ENCODE measurements at regions not wholly inside any gene's neighbourhood (a gene's known extent, or its start where the extent isn't known, plus 50 kb on each side); places are given as distances from the start of the nearest gene placed in this dataset.

DNA sequence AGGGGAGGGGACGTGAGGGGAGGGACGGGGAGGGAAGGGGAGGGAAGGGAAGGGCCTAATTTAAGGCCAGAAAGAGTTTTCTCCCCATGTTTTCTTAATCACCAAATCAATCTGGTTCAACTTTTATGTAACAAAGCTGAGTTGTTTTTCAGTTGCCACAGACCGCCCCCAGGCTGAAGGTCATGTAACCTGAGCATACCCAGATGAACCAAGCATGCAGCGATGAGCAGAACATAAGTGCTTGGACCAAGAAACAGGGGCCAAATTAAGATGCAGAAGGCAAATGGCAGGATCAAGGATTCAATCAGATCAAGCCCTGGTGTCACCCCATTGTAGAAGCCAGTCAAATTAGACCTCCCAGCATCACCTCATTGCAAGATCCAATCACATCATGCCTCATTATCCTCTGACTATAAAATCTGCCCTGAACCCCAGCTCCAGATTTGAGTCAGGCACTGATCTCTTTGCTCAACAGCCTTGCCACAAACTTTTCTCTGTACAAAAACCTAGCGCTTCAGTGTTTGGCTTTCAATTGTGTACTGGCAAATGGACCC is 113.5 kb upstream of the TNPO1 start:
- TF ChIP-seq ZFP37 (tag by site-specific recombination; IDR thresholded peaks at IDR 0.05) (no peak), ZFP69B (tag by site-specific recombination; IDR thresholded peaks at IDR 0.05) (no peak), ZBTB21 (tag by site-specific recombination; IDR thresholded peaks at IDR 0.05) (no peak), ZNF274 (IDR thresholded peaks at IDR 0.05; ENCODE audit: low read length) (no peak), ZNF274 (tag by site-specific recombination; IDR thresholded peaks at IDR 0.05; ENCODE audit: borderline replicate concordance) (no peak)
- TF ChIP-seq, protein P1, sequence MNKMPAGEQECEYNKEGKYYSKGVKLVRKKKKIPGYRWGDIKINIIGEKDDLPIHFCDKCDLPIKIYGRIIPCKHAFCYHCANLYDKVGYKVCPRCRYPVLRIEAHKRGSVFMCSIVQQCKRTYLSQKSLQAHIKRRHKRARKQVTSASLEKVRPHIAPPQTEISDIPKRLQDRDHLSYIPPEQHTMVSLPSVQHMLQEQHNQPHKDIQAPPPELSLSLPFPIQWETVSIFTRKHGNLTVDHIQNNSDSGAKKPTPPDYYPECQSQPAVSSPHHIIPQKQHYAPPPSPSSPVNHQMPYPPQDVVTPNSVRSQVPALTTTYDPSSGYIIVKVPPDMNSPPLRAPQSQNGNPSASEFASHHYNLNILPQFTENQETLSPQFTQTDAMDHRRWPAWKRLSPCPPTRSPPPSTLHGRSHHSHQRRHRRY (tag by site-specific recombination; IDR thresholded peaks at IDR 0.05), result no peak
- TF ChIP-seq, protein P2, sequence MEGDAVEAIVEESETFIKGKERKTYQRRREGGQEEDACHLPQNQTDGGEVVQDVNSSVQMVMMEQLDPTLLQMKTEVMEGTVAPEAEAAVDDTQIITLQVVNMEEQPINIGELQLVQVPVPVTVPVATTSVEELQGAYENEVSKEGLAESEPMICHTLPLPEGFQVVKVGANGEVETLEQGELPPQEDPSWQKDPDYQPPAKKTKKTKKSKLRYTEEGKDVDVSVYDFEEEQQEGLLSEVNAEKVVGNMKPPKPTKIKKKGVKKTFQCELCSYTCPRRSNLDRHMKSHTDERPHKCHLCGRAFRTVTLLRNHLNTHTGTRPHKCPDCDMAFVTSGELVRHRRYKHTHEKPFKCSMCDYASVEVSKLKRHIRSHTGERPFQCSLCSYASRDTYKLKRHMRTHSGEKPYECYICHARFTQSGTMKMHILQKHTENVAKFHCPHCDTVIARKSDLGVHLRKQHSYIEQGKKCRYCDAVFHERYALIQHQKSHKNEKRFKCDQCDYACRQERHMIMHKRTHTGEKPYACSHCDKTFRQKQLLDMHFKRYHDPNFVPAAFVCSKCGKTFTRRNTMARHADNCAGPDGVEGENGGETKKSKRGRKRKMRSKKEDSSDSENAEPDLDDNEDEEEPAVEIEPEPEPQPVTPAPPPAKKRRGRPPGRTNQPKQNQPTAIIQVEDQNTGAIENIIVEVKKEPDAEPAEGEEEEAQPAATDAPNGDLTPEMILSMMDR (tag by site-specific recombination; IDR thresholded peaks at IDR 0.05), result no peak
- TF ChIP-seq, protein P3, sequence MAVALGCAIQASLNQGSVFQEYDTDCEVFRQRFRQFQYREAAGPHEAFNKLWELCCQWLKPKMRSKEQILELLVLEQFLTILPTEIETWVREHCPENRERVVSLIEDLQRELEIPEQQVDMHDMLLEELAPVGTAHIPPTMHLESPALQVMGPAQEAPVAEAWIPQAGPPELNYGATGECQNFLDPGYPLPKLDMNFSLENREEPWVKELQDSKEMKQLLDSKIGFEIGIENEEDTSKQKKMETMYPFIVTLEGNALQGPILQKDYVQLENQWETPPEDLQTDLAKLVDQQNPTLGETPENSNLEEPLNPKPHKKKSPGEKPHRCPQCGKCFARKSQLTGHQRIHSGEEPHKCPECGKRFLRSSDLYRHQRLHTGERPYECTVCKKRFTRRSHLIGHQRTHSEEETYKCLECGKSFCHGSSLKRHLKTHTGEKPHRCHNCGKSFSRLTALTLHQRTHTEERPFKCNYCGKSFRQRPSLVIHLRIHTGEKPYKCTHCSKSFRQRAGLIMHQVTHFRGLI (tag by site-specific recombination; IDR thresholded peaks at IDR 0.05), result no peak
- TF ChIP-seq, protein P4, sequence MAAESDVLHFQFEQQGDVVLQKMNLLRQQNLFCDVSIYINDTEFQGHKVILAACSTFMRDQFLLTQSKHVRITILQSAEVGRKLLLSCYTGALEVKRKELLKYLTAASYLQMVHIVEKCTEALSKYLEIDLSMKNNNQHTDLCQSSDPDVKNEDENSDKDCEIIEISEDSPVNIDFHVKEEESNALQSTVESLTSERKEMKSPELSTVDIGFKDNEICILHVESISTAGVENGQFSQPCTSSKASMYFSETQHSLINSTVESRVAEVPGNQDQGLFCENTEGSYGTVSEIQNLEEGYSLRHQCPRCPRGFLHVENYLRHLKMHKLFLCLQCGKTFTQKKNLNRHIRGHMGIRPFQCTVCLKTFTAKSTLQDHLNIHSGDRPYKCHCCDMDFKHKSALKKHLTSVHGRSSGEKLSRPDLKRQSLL (tag by site-specific recombination; IDR thresholded peaks at IDR 0.05), result no peak
- TF ChIP-seq, protein P5, sequence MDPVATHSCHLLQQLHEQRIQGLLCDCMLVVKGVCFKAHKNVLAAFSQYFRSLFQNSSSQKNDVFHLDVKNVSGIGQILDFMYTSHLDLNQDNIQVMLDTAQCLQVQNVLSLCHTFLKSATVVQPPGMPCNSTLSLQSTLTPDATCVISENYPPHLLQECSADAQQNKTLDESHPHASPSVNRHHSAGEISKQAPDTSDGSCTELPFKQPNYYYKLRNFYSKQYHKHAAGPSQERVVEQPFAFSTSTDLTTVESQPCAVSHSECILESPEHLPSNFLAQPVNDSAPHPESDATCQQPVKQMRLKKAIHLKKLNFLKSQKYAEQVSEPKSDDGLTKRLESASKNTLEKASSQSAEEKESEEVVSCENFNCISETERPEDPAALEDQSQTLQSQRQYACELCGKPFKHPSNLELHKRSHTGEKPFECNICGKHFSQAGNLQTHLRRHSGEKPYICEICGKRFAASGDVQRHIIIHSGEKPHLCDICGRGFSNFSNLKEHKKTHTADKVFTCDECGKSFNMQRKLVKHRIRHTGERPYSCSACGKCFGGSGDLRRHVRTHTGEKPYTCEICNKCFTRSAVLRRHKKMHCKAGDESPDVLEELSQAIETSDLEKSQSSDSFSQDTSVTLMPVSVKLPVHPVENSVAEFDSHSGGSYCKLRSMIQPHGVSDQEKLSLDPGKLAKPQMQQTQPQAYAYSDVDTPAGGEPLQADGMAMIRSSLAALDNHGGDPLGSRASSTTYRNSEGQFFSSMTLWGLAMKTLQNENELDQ (tag by site-specific recombination; IDR thresholded peaks at IDR 0.05; ENCODE audit: low read depth), result no peak

Data from HEK293 (cell line).